Endothelial cell of umbilical vein (primary cell): ENCODE measurements at regions not wholly inside any gene's neighbourhood (a gene's known extent, or its start where the extent isn't known, plus 50 kb on each side); places are given as distances from the start of the nearest gene placed in this dataset.

Experiments
- BruUV-seq: library from RNA; stranded (reverse); fragments of 400-500 nt; replicated peaks from 2 replicates; lab custom pipeline; 2021; lab: Mats Ljungman, UMichigan
- CTCF ChIA-PET: fragments of 300-600, 350-600 bp; sonication (Branson Sonifier 250); formaldehyde crosslinking; loops from one replicate; lab custom pipeline; 2021; ENCODE audit warnings: antibody characterized with exemption, inconsistent platforms; lab: Charles Lee
- POLR2A ChIA-PET: fragments of 300-600, 350-600 bp; sonication (Branson Sonifier 250); formaldehyde crosslinking; loops from one replicate; lab custom pipeline; 2021; ENCODE audit warnings: antibody characterized with exemption, inconsistent platforms; lab: Charles Lee
- DNase-seq: peaks from one replicate; pipeline ENCODE4 v3.0.0-alpha.2; 2011; ENCODE audit warnings: low read depth, low spot score
- FAIRE-seq: peaks from 2 replicates; lab custom pipeline; 2011; peaks lifted over from hg19 to GRCh38; lab: Jason Lieb, UNC
- H2AFZ ChIP-seq: 2 replicates; pipeline ENCODE4 v1.6.0; 2012; ENCODE audit warnings: low read depth, low read length, control low read depth, inconsistent platforms
- H3K27ac ChIP-seq: 2 replicates; pipeline ENCODE4 v1.5.1; 2011; ENCODE audit warnings: low read depth, mild to moderate bottlenecking, control low read depth, low read length, moderate library complexity; ENCODE audit not compliant: insufficient read depth
- H3K27me3 ChIP-seq, 2 experiments: 2 replicates each; pipeline versions ENCODE4 v1.6.0 to v1.6.1; 2011; ENCODE audit warnings: low read length in 2 of 2, mixed read lengths in 1 of 2; ENCODE audit not compliant: control insufficient read depth in 2 of 2, insufficient read depth in 2 of 2
- H3K36me3 ChIP-seq, 2 experiments: 2 replicates in 1 of 2; 3 replicates in 1 of 2; pipeline ENCODE4 v1.5.1; 2011; ENCODE audit warnings: low read length in 2 of 2, mild to moderate bottlenecking in 1 of 2, moderate library complexity in 1 of 2; ENCODE audit not compliant: control insufficient read depth in 2 of 2, insufficient read depth in 2 of 2; ENCODE audit errors: extremely low read depth in 1 of 2
- H3K4me1 ChIP-seq: 3 replicates; pipeline ENCODE4 v1.5.1; 2011; ENCODE audit warnings: mild to moderate bottlenecking, low read length; ENCODE audit not compliant: control insufficient read depth, insufficient read depth; ENCODE audit errors: extremely low read depth
- H3K4me2 ChIP-seq: 2 replicates; pipeline ENCODE4 v1.6.1; 2011; ENCODE audit warnings: low read length, control low read depth, mixed read lengths; ENCODE audit not compliant: insufficient read depth
- H3K4me3 ChIP-seq, 3 experiments: fragments of 200-600 bp in 1 of 3; sonication (generic), shearing (Covaris generic) in 1 of 3; replicated peaks in 1 of 3; 2 replicates each; pipeline ENCODE4 v1.5.1; 2011 to 2016; ENCODE audit warnings: control low read depth in 3 of 3, low read length in 3 of 3, mild to moderate bottlenecking in 2 of 3, inconsistent platforms in 1 of 3, low read depth in 1 of 3, moderate library complexity in 1 of 3; ENCODE audit not compliant: insufficient read depth in 1 of 3
- H3K79me2 ChIP-seq: 2 replicates; pipeline ENCODE4 v1.6.0; 2012; ENCODE audit warnings: low read length, inconsistent platforms; ENCODE audit not compliant: control insufficient read depth, insufficient read depth
- H3K9ac ChIP-seq: replicated peaks from 2 replicates; pipeline ENCODE3; 2011; ENCODE audit warnings: low read length, control low read depth; ENCODE audit not compliant: insufficient read depth; ENCODE audit errors: extremely low read depth
- H3K9me1 ChIP-seq: replicated peaks from 3 replicates; pipeline ENCODE4 v1.6.0; 2011; ENCODE audit warnings: mild to moderate bottlenecking, low read length; ENCODE audit not compliant: control insufficient read depth, insufficient read depth; ENCODE audit errors: extremely low read depth
- H3K9me3 ChIP-seq: replicated peaks from 2 replicates; pipeline ENCODE4 v1.5.1; 2012; ENCODE audit warnings: low read length, inconsistent platforms; ENCODE audit not compliant: control insufficient read depth, insufficient read depth
- H4K20me1 ChIP-seq: replicated peaks from 2 replicates; pipeline ENCODE3; 2011; ENCODE audit warnings: mild to moderate bottlenecking, low read length; ENCODE audit not compliant: control insufficient read depth, insufficient read depth; ENCODE audit errors: extremely low read depth
- CTCF ChIP-seq, 2 donors: IDR thresholded peaks; 1 replicate in 1 of 2; 2 replicates in 1 of 2; pipeline ENCODE4 v1.5.1; 2011; ENCODE audit warnings: low read length in 2 of 2, mild to moderate bottlenecking in 2 of 2, moderate library complexity in 2 of 2, control low read depth in 1 of 2, inconsistent platforms in 1 of 2, low read depth in 1 of 2; ENCODE audit not compliant: insufficient read depth in 1 of 2; ENCODE audit errors: extremely low read depth in 1 of 2
- EZH2 ChIP-seq: IDR thresholded peaks from 2 replicates; pipeline ENCODE4 v1.6.1; 2012; ENCODE audit warnings: borderline replicate concordance, low read depth, mild to moderate bottlenecking, moderate library complexity, low read length, inconsistent platforms; ENCODE audit not compliant: severe bottlenecking
- FOS ChIP-seq: IDR thresholded peaks from 2 replicates; pipeline ENCODE4 v1.6.1; 2011; ENCODE audit warnings: mild to moderate bottlenecking, low read length, moderate library complexity, borderline replicate concordance; ENCODE audit not compliant: insufficient read depth
- GATA2 ChIP-seq: IDR thresholded peaks from 2 replicates; pipeline ENCODE4 v1.7.0; 2011; ENCODE audit warnings: low read depth, mild to moderate bottlenecking, moderate library complexity, mixed read lengths, low read length; ENCODE audit not compliant: insufficient read length, insufficient read depth
- JUN ChIP-seq: IDR thresholded peaks from 2 replicates; pipeline ENCODE4 v1.6.1; 2011; ENCODE audit warnings: borderline replicate concordance, low read depth; ENCODE audit not compliant: insufficient read length, insufficient read depth
- MAX ChIP-seq: IDR thresholded peaks from 2 replicates; pipeline ENCODE4 v1.6.1; 2011; ENCODE audit not compliant: insufficient read depth, insufficient read length
- MYC ChIP-seq: IDR thresholded peaks from one replicate; pipeline ENCODE4 v1.6.1; 2011; ENCODE audit warnings: mild to moderate bottlenecking, low read depth, low read length
- POLR2A ChIP-seq: IDR thresholded peaks from 2 replicates; pipeline ENCODE4 v1.6.1; 2012; ENCODE audit warnings: low read depth, mild to moderate bottlenecking, control low read depth, low read length
- POLR2AphosphoS5 ChIP-seq: IDR thresholded peaks from 2 replicates; pipeline ENCODE4 v1.6.1; 2012; ENCODE audit warnings: low read depth, mild to moderate bottlenecking, control low read depth, low read length, moderate library complexity; ENCODE audit not compliant: insufficient read depth
- dilution Hi-C: fragments of 300-500 bp; cut with MboI; formaldehyde crosslinking; loops from one replicate; pipeline ENCODE4 v1.15.0; 2019; ENCODE audit warnings: low sequenced_read_pairs; ENCODE audit not compliant: extremely low pct_ligation_motif_present
- intact Hi-C: fragments of 100-400 bp; cut with micrococcal nuclease; formaldehyde crosslinking; loops from one replicate; pipeline ENCODE4 v1.10.0; 2022

- Histone ChIP-seq H2AFZ (no peak overlapping the region), H3K9me1 (no peaks in the 10 kb centered on the region), H3K27me3 (peaks cover 0 to 6% of the 10 kb centered on the region in 2 experiments), H3K4me1 (no peaks in the 10 kb centered on the region), H3K4me2 (no peak overlapping the region), H3K9ac (no peak overlapping the region), H3K9me3 (no peaks in the 10 kb centered on the region), H3K27ac (no peak overlapping the region), H4K20me1 (no peaks in the 10 kb centered on the region), H3K36me3 (no peaks in the 10 kb centered on the region), H3K4me3 (no peak overlapping the region), H3K79me2 (no peaks in the 10 kb centered on the region)
- dilution Hi-C loops (no loop called here), intact Hi-C loops (no loop called here)
- TF ChIP-seq CTCF (IDR thresholded peaks at IDR 0.05; ENCODE audit: extremely low read depth in 1 of 2, insufficient read depth in 1 of 2, low read depth in 1 of 2, low read length in 2 of 2) (no peak), POLR2A (no peak), POLR2AphosphoS5 (no peak), MAX (no peak), MYC (no peak), EZH2 (no peak), JUN (no peak), FOS (no peak), GATA2 (no peak)
- POLR2A ChIA-PET: no interaction called here
- no TSS peak for BruUV-seq
- FAIRE-seq (no peak), DNase-seq (no peak)
- CTCF ChIA-PET: interaction anchor here (1.1 kb wide), 1 partner anchor 17 kb away, joined by 4 read pairs; no protein-coding TSS in a partner anchor
Measured at GRCh38 chr3:116958291-116958690, 248.7 kb downstream of the TUSC7 start.
